ENCODE measurements at regions not wholly inside any gene's neighbourhood (a gene's known extent, or its start where the extent isn't known, plus 50 kb on each side); places are given as distances from the start of the nearest gene placed in this dataset.

DNA sequence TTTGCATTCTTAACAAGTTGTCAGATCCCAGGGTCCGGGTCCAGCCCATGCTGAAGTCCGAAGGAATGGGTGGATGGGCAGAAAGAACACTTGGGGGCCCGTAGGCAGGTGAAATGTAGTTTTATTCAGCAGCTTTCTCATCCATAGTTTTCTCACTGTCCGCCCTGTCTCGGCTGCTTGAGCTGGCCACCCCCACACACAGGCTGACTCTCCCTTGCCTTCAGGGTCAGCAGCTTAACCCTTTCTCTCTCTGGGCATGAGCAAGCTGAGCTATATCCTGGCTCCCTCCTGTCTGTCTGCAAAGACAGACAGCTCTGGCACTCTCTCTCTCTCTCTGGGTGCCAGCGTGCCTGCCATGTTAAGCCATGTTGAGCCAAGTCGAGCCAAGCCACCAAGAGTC, 163.9 kb downstream of the PTCSC3 start:
- no peak overlapping the region for H3K4me3 ChIP-seq (ENCODE audit: low read depth in 1 of 3, low read length in 3 of 3)
- no peaks in the 10 kb centered on the region for H3K27me3 ChIP-seq (ENCODE audit: control insufficient read depth in 4 of 4, insufficient read depth in 4 of 4, low read length in 3 of 4)
- no peak for DNase-seq (ENCODE audit: low spot score)
- H3K9me3 ChIP-seq (ENCODE audit: control insufficient read depth in 4 of 4, low read length in 3 of 4): no peaks in the 10 kb centered on the region
- H3K9ac ChIP-seq (ENCODE audit: low read depth in 1 of 2, low read length in 2 of 2): no peak overlapping the region
- WGBS: 74% methylated on average over 7 of the region's 7 CpGs
- H3K27ac ChIP-seq (ENCODE audit: low read depth in 1 of 2, low read length in 2 of 2): no peak overlapping the region
- TF ChIP-seq NR2F2 (IDR thresholded peaks at IDR 0.05) (no peak), GABPA (IDR thresholded peaks at IDR 0.05 in 1 of 2, conservative IDR thresholded peaks at IDR 0.05 in 1 of 2) (no peak), FOXA2 (IDR thresholded peaks at IDR 0.05) (no peak)
- no peaks in the 10 kb centered on the region for H3K36me3 ChIP-seq (ENCODE audit: control insufficient read depth in 4 of 4, insufficient read depth in 3 of 4, low read depth in 1 of 4, low read length in 3 of 4)
- peaks cover 0 to 6% (median 0%) of the 10 kb centered on the region in 4 donors for H3K4me1 ChIP-seq (ENCODE audit: control insufficient read depth in 4 of 4, insufficient read depth in 4 of 4, low read length in 3 of 4)

DNA sequence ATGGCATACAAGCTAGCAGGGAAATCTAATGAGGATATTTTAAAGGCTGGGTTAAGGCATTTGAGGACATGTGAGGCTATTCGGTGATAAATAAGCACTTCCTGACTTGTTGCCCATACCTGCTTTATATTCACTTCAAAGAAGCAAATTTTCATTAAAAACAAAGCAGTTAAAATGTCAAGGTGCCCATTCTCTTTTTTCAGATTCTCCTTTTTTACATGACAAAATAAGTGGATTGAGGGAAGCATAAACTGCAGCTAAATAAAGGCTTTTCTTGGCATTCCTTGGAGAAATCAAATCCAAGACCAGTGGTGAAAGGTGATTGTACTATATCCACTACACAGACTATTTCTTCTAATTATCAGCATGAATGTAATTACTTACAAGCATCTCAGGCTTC, 166.9 kb downstream of the PTCSC3 start:
- no peak for TF ChIP-seq TAF1 (conservative IDR thresholded peaks at IDR 0.05)
- TF ChIP-seq, protein P1, sequence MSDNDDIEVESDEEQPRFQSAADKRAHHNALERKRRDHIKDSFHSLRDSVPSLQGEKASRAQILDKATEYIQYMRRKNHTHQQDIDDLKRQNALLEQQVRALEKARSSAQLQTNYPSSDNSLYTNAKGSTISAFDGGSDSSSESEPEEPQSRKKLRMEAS (IDR thresholded peaks at IDR 0.05): no peak
- TF ChIP-seq GABPA (IDR thresholded peaks at IDR 0.05 in 1 of 2, conservative IDR thresholded peaks at IDR 0.05 in 1 of 2): no peak
- TF ChIP-seq, protein P2, sequence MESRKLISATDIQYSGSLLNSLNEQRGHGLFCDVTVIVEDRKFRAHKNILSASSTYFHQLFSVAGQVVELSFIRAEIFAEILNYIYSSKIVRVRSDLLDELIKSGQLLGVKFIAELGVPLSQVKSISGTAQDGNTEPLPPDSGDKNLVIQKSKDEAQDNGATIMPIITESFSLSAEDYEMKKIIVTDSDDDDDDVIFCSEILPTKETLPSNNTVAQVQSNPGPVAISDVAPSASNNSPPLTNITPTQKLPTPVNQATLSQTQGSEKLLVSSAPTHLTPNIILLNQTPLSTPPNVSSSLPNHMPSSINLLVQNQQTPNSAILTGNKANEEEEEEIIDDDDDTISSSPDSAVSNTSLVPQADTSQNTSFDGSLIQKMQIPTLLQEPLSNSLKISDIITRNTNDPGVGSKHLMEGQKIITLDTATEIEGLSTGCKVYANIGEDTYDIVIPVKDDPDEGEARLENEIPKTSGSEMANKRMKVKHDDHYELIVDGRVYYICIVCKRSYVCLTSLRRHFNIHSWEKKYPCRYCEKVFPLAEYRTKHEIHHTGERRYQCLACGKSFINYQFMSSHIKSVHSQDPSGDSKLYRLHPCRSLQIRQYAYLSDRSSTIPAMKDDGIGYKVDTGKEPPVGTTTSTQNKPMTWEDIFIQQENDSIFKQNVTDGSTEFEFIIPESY (IDR thresholded peaks at IDR 0.05): no peak
- TF ChIP-seq EGR1 (IDR thresholded peaks at IDR 0.05; ENCODE audit: low read depth in 2 of 2): no peak
- TF ChIP-seq, protein P3, sequence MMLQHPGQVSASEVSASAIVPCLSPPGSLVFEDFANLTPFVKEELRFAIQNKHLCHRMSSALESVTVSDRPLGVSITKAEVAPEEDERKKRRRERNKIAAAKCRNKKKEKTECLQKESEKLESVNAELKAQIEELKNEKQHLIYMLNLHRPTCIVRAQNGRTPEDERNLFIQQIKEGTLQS (IDR thresholded peaks at IDR 0.05): no peak
- TF ChIP-seq HNF4G (IDR thresholded peaks at IDR 0.05): no peak
- TF ChIP-seq RXRA (IDR thresholded peaks at IDR 0.05): no peak
- TF ChIP-seq, protein P4, sequence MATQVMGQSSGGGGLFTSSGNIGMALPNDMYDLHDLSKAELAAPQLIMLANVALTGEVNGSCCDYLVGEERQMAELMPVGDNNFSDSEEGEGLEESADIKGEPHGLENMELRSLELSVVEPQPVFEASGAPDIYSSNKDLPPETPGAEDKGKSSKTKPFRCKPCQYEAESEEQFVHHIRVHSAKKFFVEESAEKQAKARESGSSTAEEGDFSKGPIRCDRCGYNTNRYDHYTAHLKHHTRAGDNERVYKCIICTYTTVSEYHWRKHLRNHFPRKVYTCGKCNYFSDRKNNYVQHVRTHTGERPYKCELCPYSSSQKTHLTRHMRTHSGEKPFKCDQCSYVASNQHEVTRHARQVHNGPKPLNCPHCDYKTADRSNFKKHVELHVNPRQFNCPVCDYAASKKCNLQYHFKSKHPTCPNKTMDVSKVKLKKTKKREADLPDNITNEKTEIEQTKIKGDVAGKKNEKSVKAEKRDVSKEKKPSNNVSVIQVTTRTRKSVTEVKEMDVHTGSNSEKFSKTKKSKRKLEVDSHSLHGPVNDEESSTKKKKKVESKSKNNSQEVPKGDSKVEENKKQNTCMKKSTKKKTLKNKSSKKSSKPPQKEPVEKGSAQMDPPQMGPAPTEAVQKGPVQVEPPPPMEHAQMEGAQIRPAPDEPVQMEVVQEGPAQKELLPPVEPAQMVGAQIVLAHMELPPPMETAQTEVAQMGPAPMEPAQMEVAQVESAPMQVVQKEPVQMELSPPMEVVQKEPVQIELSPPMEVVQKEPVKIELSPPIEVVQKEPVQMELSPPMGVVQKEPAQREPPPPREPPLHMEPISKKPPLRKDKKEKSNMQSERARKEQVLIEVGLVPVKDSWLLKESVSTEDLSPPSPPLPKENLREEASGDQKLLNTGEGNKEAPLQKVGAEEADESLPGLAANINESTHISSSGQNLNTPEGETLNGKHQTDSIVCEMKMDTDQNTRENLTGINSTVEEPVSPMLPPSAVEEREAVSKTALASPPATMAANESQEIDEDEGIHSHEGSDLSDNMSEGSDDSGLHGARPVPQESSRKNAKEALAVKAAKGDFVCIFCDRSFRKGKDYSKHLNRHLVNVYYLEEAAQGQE (IDR thresholded peaks at IDR 0.05): no peak
- no peak for TF ChIP-seq NR2F2 (IDR thresholded peaks at IDR 0.05)
- Histone ChIP-seq H3K9me3 (ENCODE audit: control insufficient read depth in 4 of 4, low read length in 3 of 4) (no peaks in the 10 kb centered on the region), H3K4me1 (ENCODE audit: control insufficient read depth in 4 of 4, insufficient read depth in 4 of 4, low read length in 3 of 4) (peaks cover 0 to 6% (median 0%) of the 10 kb centered on the region in 4 donors), H3K36me3 (ENCODE audit: control insufficient read depth in 4 of 4, insufficient read depth in 3 of 4, low read depth in 1 of 4, low read length in 3 of 4) (no peaks in the 10 kb centered on the region), H3K27ac (ENCODE audit: low read depth in 1 of 2, low read length in 2 of 2) (no peak overlapping the region), H3K9ac (ENCODE audit: low read depth in 1 of 2, low read length in 2 of 2) (no peak overlapping the region), H3K4me3 (ENCODE audit: low read depth in 1 of 3, low read length in 3 of 3) (no peak overlapping the region), H3K27me3 (ENCODE audit: control insufficient read depth in 4 of 4, insufficient read depth in 4 of 4, low read length in 3 of 4) (no peaks in the 10 kb centered on the region)
- DNase-seq (ENCODE audit: low spot score): no peak
- WGBS: 48% methylated on average over 1 of the region's 1 CpG

DNA sequence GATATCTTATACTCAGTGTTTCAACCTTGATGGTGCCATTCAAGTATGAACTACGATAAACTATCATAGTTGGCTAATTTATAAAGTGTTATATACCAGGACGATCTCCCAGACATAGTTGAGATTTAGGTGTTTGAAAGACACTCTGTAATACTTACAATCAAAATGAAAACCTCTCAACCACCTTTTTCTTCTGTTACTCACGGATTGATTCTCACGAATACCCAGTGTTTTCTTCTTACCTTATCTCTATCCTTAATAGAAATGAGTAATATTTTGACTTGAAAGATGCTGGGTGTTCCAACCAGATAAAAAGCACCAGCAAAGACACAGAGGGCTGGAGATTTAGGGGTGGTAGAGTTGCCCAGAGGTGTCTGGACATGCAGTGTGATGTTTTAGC, 169.9 kb downstream of the PTCSC3 start:
- no peaks in the 10 kb centered on the region for H3K4me1 ChIP-seq (ENCODE audit: control insufficient read depth in 4 of 4, insufficient read depth in 4 of 4, low read length in 3 of 4)
- no peaks in the 10 kb centered on the region for H3K36me3 ChIP-seq (ENCODE audit: control insufficient read depth in 4 of 4, insufficient read depth in 3 of 4, low read depth in 1 of 4, low read length in 3 of 4)
- H3K9ac ChIP-seq (ENCODE audit: low read depth in 1 of 2, low read length in 2 of 2): no peak overlapping the region
- H3K27me3 ChIP-seq (ENCODE audit: control insufficient read depth in 4 of 4, insufficient read depth in 4 of 4, low read length in 3 of 4): no peaks in the 10 kb centered on the region
- no peak overlapping the region for H3K27ac ChIP-seq (ENCODE audit: low read depth in 1 of 2, low read length in 2 of 2)
- WGBS: 82% methylated on average over 4 of the region's 4 CpGs
- H3K9me3 ChIP-seq (ENCODE audit: control insufficient read depth in 4 of 4, low read length in 3 of 4): no peaks in the 10 kb centered on the region
- no peak for DNase-seq (ENCODE audit: low spot score)
- TF ChIP-seq, protein P2 (IDR thresholded peaks at IDR 0.05): no peak
- H3K4me3 ChIP-seq (ENCODE audit: low read depth in 1 of 3, low read length in 3 of 3): no peak overlapping the region
